RPMI7951 (cell line): ENCODE measurements at regions not wholly inside any gene's neighbourhood (a gene's known extent, or its start where the extent isn't known, plus 50 kb on each side); places are given as distances from the start of the nearest gene placed in this dataset.
A peak's percentile ranks its signal among the peaks of the same experiment; 100 is the strongest.
"Not testable (repeated sequence)": the region's sequence is repeated elsewhere in the genome, so short reads cannot be mapped to it uniquely, and the experiment has no call there.

Experiments used
- DNase-seq: peaks from one replicate; pipeline ENCODE4 v3.0.0-alpha.2; 2012; ENCODE audit warnings: low read depth

- no peak for DNase-seq
Observed at GRCh38 chr14:76264384-76264783, 111.6 kb upstream of the ESRRB start.

DNA sequence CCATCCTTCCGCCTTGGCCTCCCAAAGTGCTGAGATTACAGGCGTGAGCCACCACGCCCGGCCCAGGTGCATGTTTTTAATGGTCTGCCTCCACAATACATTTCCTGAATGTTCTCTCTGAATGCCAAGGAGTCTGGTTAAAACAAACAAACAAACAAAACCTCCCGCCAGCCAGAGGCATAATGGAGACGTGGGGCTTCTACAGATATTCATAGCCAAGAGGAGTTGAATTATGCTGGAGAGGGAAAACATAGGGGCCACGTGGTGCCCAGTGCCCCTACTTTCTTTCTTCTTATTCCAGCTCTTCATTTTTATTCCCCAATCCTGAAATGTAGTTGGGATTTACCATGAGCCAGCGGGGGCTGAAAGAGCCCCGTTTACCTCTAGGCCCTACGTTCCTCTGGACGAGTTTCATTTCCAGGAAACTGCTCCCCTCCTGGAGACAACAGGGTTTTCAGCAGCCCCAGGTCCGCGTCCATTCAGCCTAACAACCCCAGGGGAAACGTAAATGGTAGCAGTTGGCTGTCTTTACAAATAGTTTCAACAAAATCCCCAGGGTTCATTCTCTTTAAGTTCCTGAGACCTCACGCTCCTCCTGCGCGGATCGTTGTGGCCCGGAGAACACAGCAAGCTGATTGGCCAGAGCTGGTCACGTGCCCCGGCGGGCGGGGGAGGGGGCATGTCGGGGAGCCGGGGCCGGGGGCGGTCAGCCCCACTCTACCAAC, 108.5 kb upstream of the ESRRB start:
- DNase-seq, result peak; percentile 50

DNA sequence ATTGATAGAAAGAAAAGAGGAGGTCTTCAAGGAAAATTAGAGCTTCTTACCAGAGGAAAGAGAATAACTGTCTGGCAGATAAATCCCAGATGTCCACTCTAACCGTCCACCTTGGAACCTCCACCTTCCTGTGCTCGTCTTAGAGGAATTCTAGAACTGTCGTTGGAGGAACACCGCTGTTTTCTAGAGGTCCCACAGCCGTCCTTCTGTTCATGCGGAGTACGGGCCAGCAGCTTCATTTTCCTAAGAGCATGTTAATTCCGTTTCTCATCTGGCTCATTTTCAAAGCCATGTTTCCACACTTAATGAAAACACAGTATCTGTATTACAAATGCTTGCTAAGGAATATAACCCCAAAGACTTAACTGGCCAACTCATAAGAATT, 107.9 kb upstream of the ESRRB start:
- DNase-seq, result no peak

DNA sequence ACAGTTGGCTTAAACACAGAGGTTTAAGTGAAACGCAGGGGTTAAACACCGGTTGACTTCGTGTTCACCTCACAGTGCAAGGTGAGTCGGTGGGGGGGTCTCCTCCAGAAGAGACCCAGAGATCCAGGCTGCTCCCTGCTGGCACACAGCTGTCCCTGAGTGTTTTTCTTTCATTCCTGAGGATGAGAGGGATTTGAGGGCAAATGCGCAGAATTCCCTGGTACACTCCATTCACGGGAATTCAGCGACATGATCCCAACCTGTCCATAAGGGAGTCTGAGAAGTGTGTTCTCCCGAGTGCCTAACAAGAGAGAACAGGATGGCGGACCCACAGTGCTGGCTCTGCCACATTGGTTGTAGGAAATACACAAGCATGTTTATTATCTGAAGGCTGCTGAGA, 107.2 kb upstream of the ESRRB start:
- no peak for DNase-seq

DNA sequence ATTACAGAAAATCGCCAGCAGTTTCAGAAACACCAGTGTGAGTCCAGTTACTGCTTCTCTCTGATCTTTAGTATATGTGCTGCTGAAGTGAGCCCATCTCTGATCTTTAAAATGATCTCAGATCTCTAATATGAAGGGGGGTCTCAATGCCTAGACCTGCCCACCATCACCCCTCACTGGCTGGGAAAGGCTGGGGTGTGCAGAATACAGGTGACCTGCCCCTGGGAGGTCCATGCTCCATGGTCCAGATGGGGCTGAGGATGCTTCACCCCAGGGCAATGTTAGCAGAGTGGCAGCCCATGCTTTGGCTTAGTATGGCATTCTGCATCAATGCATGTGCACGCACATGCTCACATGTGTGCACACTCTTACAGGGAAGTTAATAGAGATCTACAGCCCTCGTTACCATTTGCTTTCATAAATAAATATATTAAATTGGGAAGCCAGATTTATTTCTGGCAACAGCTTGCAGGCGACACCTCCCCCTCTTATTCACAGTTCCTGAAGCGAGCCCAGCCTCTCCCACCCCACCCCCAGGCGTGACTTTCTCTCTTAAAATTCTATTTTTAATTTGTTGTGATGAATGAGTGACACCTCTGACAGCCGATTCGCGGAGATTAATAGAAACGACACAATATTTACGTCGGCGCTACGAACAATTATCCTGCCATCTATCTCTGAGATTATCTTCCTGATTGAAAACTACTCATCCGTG, 104.7 kb upstream of the ESRRB start:
- DNase-seq, result no peak

- DNase-seq, result no peak
Observed at GRCh38 chr14:76272349-76272748, 103.6 kb upstream of the ESRRB start.

DNA sequence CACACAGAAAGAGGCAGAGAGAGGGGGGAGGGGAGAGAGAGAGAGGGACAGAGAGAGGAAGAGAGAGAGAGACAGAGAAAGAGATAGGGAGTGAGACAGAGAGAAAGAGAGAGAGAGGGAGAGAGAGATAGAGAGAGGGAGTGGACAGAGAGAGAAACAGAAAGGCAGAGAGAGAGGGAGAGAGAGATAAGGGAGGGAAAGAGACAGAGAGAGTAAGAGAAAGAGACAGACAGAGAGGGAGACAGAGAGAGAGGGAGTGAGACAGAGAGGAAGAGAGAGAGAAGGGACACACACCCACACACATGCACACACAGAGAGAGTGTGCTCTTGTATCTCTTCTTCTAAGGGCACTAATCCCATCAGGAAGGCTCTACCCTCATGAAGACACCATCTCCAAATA, 103.2 kb upstream of the ESRRB start:
- no peak for DNase-seq

- DNase-seq, result no peak
Observed at GRCh38 chr14:76273346-76273745, 102.6 kb upstream of the ESRRB start.

DNA sequence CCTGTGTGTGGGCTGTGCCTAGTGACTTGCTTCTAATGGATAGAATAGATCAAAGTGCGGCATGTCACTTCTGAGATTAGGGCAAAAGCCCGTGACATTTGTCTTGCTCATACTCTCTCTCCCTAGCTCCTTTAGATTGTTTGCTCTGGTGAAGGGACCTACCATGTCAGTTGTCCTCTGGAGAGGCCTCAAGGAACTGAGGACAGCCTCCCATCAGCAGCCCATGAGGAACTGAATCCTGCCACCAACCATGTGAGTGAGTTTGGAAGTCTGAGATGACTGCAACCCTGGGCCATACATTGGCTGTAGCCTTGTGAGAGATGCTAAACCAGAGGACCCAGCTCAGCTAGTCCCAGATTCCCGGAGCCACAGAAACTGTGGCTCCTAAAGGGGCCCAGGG, 101.6 kb upstream of the ESRRB start:
- no peak for DNase-seq

GRCh38 chr14:76277586-76278130, 98.3 kb upstream of the ESRRB start:
- DNase-seq, result no peak

DNA sequence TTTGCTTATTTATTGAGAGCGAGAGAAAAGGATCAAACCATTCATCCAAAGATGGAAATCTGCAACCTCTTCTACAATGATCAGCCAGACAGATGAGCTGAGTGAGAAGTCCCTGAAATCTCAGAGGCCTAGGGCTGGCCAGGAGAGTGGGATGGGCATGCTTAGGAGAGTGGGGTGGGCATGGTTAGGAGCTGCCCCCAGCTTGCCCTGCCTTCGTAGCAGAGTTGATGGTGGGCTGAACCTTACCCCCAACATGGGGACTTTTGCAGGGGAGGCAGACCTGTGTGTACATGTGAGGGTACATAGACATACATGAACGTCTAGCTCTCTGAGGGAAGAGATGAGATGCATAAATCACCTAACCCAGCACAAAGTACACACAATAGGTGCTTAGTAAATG, 95.7 kb upstream of the ESRRB start:
- DNase-seq, result no peak

DNA sequence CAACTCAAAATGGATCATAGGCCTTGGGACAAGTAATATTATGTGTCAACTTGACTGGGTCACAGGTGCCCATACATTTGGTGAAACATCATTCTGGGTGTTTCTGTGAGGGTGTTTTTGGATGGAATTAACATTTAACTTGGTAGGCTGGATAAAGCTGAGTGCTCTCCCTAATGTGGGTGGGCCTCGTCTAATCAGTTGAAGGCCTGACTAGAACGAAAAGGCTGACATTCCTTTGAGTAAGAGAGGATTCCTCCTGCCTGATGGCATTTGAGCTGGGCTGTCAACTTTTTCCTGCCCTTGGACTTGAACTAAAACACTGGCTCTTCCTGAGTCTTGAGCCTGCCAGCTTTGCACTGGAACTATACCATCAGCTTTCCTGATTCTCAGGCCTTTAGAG, 93.4 kb upstream of the ESRRB start:
- no peak for DNase-seq

GRCh38 chr14:76287063-76287462, 88.9 kb upstream of the ESRRB start:
- DNase-seq, result no peak

GRCh38 chr14:76289276-76289675, 86.7 kb upstream of the ESRRB start:
- DNase-seq, result no peak

DNA sequence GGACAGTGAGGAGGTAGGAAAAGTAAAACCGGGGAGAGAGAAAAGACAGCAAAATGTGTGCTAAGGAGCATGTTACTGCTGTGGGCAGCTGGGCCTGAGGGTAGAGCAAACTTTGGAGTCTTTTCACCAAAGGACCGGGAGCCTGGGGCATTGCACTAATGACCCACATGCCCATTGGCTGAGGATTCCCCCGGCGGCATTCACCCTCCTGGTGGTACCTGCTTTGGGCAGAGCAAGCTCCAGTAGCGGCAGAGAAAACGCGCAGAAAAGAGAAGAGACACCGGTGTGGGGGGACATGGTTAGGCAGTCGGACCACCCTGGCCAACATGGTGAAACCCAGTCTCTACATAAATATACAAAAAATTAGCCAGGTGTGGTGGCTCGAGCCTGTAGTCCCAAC, 83.4 kb upstream of the ESRRB start:
- no peak for DNase-seq

GRCh38 chr14:76293221-76293620, 82.7 kb upstream of the ESRRB start:
- DNase-seq, result no peak

- DNase-seq, result no peak
Observed at GRCh38 chr14:76293923-76294322, 82.0 kb upstream of the ESRRB start.

GRCh38 chr14:76294876-76295275, 81.1 kb upstream of the ESRRB start:
- peak; percentile 1 for DNase-seq

- no peak for DNase-seq
Observed at GRCh38 chr14:76298896-76299295, 77.0 kb upstream of the ESRRB start.

- DNase-seq, result not testable (repeated sequence)
Observed at GRCh38 chr14:76303188-76303587, 72.7 kb upstream of the ESRRB start.

DNA sequence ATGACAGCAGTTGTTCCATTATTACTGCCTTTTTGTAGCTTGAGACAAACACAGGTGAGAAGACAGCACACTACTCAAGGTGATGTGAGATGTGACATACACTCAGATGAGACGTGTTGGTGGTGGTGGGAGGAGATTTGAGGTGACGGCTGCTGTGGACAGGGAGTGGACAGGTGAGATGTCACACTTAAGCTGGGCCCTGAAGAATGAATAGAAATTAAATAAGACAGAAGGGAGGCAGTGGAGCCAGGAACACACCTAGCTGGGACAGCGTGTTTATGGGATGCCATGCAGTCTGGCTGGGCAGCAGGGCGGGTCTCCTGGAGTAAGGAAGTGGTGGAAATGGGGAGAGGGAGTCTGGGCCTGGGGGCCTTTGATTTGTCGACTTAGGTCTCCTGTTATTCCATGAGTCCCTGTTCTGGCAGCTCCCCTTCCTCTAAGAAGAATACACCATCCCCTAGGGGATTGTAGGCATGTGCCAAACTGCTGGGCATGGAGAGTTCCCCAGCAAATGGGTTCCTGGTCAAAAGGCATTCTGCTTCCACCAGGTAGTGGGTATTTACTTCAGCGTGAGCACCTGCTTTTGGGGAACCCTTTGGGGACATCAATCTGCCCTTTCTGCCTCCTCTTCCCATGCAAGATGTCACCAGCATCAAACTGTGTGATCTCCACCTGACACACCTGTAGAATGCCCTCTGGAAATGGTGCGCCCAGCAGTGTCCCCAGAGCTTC, 71.2 kb upstream of the ESRRB start:
- no peak for DNase-seq

DNA sequence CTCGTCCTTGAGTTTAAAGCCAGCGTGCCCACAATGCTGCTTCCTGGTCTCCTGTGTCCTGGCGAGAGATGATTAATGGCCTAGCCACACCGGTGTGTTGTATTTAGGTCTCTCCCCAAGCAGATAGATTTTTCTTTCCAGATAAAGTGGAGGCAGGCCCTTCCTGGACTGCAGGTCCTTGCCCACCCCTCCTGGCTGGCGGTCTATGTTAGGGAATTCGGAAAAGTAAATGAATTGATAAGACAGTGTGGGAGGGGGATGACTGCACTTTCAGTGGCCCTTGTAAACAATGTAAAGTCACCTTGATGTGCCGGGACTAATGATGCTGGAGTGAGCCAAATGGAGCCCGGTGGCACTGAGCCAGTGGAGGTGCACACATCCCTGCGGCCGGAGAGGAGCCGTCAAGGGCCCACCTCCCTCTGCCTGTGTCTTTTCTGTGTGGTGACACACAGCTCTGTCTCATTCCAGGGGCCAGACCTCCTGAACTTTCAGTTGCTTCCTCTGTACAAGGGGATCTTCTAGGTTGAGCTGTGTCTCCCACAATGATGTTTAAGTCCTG, 70.6 kb upstream of the ESRRB start:
- DNase-seq, result no peak
